Keratinocyte (primary cell): ENCODE measurements at regions not wholly inside any gene's neighbourhood (a gene's known extent, or its start where the extent isn't known, plus 50 kb on each side); places are given as distances from the start of the nearest gene placed in this dataset.
A peak's percentile ranks its signal among the peaks of the same experiment; 100 is the strongest.

Experiments used
- DNase-seq: peaks from one replicate; pipeline ENCODE4 v3.0.0-alpha.2; 2011; ENCODE audit warnings: low read depth, missing footprints, low spot score
- FAIRE-seq: peaks from 2 replicates; lab custom pipeline; 2011; peaks lifted over from hg19 to GRCh38; lab: Jason Lieb, UNC
- H2AFZ ChIP-seq: 2 replicates; pipeline ENCODE4 v1.6.0; 2012; ENCODE audit warnings: low read length, control low read depth, inconsistent platforms; ENCODE audit not compliant: control insufficient read depth
- H3K27ac ChIP-seq: 2 replicates; pipeline ENCODE4 v1.5.1; 2011; ENCODE audit warnings: low read length; ENCODE audit not compliant: control insufficient read depth, insufficient read depth
- H3K27me3 ChIP-seq: 3 replicates; pipeline ENCODE4 v1.6.0; 2011; ENCODE audit warnings: low read length; ENCODE audit not compliant: control insufficient read depth, insufficient read depth; ENCODE audit errors: extremely low read depth
- H3K36me3 ChIP-seq, 2 experiments: 2 replicates in 1 of 2; 3 replicates in 1 of 2; pipeline ENCODE4 v1.5.1; 2011; ENCODE audit warnings: low read length in 2 of 2, mild to moderate bottlenecking in 1 of 2; ENCODE audit not compliant: control insufficient read depth in 2 of 2, insufficient read depth in 2 of 2; ENCODE audit errors: extremely low read depth in 1 of 2
- H3K4me1 ChIP-seq: 3 replicates; pipeline ENCODE4 v1.5.1; 2011; ENCODE audit warnings: low read length; ENCODE audit not compliant: control insufficient read depth, insufficient read depth; ENCODE audit errors: extremely low read depth
- H3K4me2 ChIP-seq: 3 replicates; pipeline ENCODE4 v1.6.0; 2011; ENCODE audit warnings: low read depth, low read length; ENCODE audit not compliant: control insufficient read depth, insufficient read depth; ENCODE audit errors: extremely low read depth
- H3K4me3 ChIP-seq, 3 experiments: fragments of 200-600 bp in 1 of 3; sonication (generic) in 1 of 3; 2 replicates in 2 of 3; 3 replicates in 1 of 3; pipeline ENCODE4 v1.5.1; 2011 to 2016; ENCODE audit warnings: low read length in 3 of 3, mild to moderate bottlenecking in 3 of 3, control low read depth in 2 of 3, inconsistent platforms in 1 of 3, low read depth in 1 of 3, mixed read lengths in 1 of 3, mixed run types in 1 of 3, moderate library complexity in 1 of 3; ENCODE audit not compliant: control insufficient read depth in 2 of 3, insufficient read depth in 2 of 3; ENCODE audit errors: extremely low read depth in 1 of 3
- H3K79me2 ChIP-seq: 2 replicates; pipeline ENCODE4 v1.6.0; 2012; ENCODE audit warnings: low read length; ENCODE audit not compliant: control insufficient read depth, insufficient read depth
- H3K9ac ChIP-seq: 3 replicates; pipeline ENCODE4 v1.6.0; 2011; ENCODE audit warnings: low read length; ENCODE audit not compliant: control insufficient read depth, insufficient read depth; ENCODE audit errors: extremely low read depth
- H3K9me1 ChIP-seq: 3 replicates; pipeline ENCODE4 v1.6.0; 2011; ENCODE audit warnings: low read length; ENCODE audit not compliant: control insufficient read depth, insufficient read depth; ENCODE audit errors: extremely low read depth
- H3K9me3 ChIP-seq: 2 replicates; pipeline ENCODE4 v1.5.1; 2012; ENCODE audit warnings: low read depth, low read length; ENCODE audit not compliant: control insufficient read depth
- H4K20me1 ChIP-seq: 3 replicates; pipeline ENCODE4 v1.6.0; 2011; ENCODE audit warnings: low read length; ENCODE audit not compliant: control insufficient read depth, insufficient read depth; ENCODE audit errors: extremely low read depth
- CTCF ChIP-seq, 3 experiments: IDR thresholded peaks in 1 of 3; conservative IDR thresholded peaks in 1 of 3; optimal IDR thresholded peaks in 1 of 3; 2 replicates in 2 of 3; 3 replicates in 1 of 3; pipeline versions ENCODE3 to v1.5.1; 2011; ENCODE audit warnings: low read length in 3 of 3, mild to moderate bottlenecking in 3 of 3, moderate library complexity in 2 of 3, control low read depth in 1 of 3, inconsistent platforms in 1 of 3; ENCODE audit not compliant: insufficient read depth in 2 of 3; ENCODE audit errors: extremely low read depth in 1 of 3
- EZH2 ChIP-seq: IDR thresholded peaks from one replicate; pipeline ENCODE4 v1.6.1; 2012; ENCODE audit warnings: inconsistent platforms, mild to moderate bottlenecking, low read length, moderate library complexity
- dilution Hi-C: fragments of 300-500 bp; cut with MboI; formaldehyde crosslinking; loops from one replicate; pipeline ENCODE4 v1.7.0; 2020; ENCODE audit warnings: low sequenced_read_pairs; ENCODE audit not compliant: extremely low pct_ligation_motif_present

- Histone ChIP-seq H3K4me3 (no peak overlapping the region), H4K20me1 (no peaks in the 10 kb centered on the region), H3K9ac (no peak overlapping the region), H3K27me3 (no peaks in the 10 kb centered on the region), H3K36me3 (no peaks in the 10 kb centered on the region), H3K27ac (no peak overlapping the region), H3K4me1 (peaks cover 37% of the 10 kb centered on the region), H3K9me3 (no peaks in the 10 kb centered on the region), H3K4me2 (peak overlapping the region; percentile 7), H3K79me2 (no peaks in the 10 kb centered on the region), H2AFZ (no peak overlapping the region), H3K9me1 (peaks cover 2% of the 10 kb centered on the region)
- DNase-seq (no peak), FAIRE-seq (no peak)
- dilution Hi-C loops: no loop called here
- TF ChIP-seq CTCF (optimal IDR thresholded peaks at IDR 0.05 in 1 of 3, IDR thresholded peaks at IDR 0.05 in 1 of 3, conservative IDR thresholded peaks at IDR 0.05 in 1 of 3; ENCODE audit: extremely low read depth in 1 of 3, insufficient read depth in 2 of 3, low read length in 3 of 3) (peak in 1 of 3 experiments; percentile 39), EZH2 (no peak)
Observed at GRCh38 chr5:37938076-37938852, 98.4 kb upstream of the GDNF start.

- TF ChIP-seq EZH2: no peak
- TF ChIP-seq CTCF (optimal IDR thresholded peaks at IDR 0.05 in 1 of 3, IDR thresholded peaks at IDR 0.05 in 1 of 3, conservative IDR thresholded peaks at IDR 0.05 in 1 of 3; ENCODE audit: extremely low read depth in 1 of 3, insufficient read depth in 2 of 3, low read length in 3 of 3): no peak
- no peaks in the 10 kb centered on the region for H3K36me3 ChIP-seq
- no peak overlapping the region for H2AFZ ChIP-seq
- H3K9me1 ChIP-seq: peaks cover 2% of the 10 kb centered on the region
- no peaks in the 10 kb centered on the region for H3K9me3 ChIP-seq
- H3K4me1 ChIP-seq: peaks cover 29% of the 10 kb centered on the region
- H4K20me1 ChIP-seq: no peaks in the 10 kb centered on the region
- H3K4me3 ChIP-seq: no peak overlapping the region
- DNase-seq (no peak), FAIRE-seq (no peak)
- no peak overlapping the region for H3K4me2 ChIP-seq
- no peak overlapping the region for H3K9ac ChIP-seq
- dilution Hi-C loops: no loop called here
- H3K27me3 ChIP-seq: no peaks in the 10 kb centered on the region
- H3K79me2 ChIP-seq: no peaks in the 10 kb centered on the region
- H3K27ac ChIP-seq: no peak overlapping the region
Observed at GRCh38 chr5:37936091-37936490, 96.2 kb upstream of the GDNF start.
